ENCODE measurements at regions not wholly inside any gene's neighbourhood (a gene's known extent, or its start where the extent isn't known, plus 50 kb on each side); places are given as distances from the start of the nearest gene placed in this dataset.

DNA sequence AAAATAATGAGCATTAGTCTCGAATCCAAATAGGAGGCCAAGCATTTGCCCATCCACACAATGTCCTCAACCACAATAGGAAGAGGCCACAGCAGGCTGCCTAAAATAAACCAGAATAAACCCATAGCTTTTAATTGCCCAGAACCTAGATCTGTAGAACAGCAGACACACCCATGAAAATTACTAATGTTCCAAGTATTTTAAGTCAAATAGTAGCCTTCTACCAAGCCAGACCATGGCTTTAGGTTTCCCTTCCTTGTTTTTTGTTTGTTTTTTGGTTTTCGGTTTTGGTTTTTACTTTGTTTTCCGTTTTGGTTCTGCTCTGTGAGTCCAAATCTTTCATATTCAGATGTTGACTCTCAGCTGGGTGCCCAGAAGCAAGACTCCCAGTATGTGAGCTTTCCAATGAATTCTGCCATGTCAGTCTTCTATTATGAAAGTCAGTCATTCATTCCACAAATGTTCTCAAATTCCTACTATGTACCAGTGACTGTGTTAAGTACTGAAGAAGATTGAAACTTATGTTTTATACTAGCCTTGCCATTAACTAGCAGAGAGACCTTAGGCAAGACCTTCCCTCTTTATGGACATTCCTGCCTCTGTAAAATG, 57.8 kb upstream of the BOC start:
- POLR2A ChIA-PET = no interaction called here
- CTCF ChIA-PET = interaction anchor here (0.8 kb wide), 1 partner anchor 11 kb away, joined by 4 read pairs; no protein-coding TSS in a partner anchor
- TF ChIP-seq BHLHE40 (IDR thresholded peaks at IDR 0.05; ENCODE audit: borderline replicate concordance) = no peak
- no peak for DNase-seq (ENCODE audit: extremely low spot score)

GRCh38 chr3:113156816-113157333, 54.5 kb upstream of the BOC start:
- POLR2A ChIA-PET = no interaction called here
- CTCF ChIA-PET = no interaction called here
- no peak for DNase-seq (ENCODE audit: extremely low spot score)
- TF ChIP-seq L3MBTL2 (conservative IDR thresholded peaks at IDR 0.05) = no peak
- no peak for TF ChIP-seq FOXM1 (IDR thresholded peaks at IDR 0.05; ENCODE audit: borderline replicate concordance)
- no peak for TF ChIP-seq HDGF (IDR thresholded peaks at IDR 0.05; ENCODE audit: borderline replicate concordance)
- TF ChIP-seq NFRKB (IDR thresholded peaks at IDR 0.05) = no peak
- no peak for TF ChIP-seq SUZ12 (IDR thresholded peaks at IDR 0.05)
- TF ChIP-seq LEF1 (IDR thresholded peaks at IDR 0.05; ENCODE audit: borderline replicate concordance) = no peak
- no peak for TF ChIP-seq PKNOX1 (IDR thresholded peaks at IDR 0.05)
- no peak for TF ChIP-seq ELF4 (IDR thresholded peaks at IDR 0.05)
- no peak for TF ChIP-seq FOXK2 (IDR thresholded peaks at IDR 0.05)
- no peak for TF ChIP-seq FOXA1 (IDR thresholded peaks at IDR 0.05)
- no peak for TF ChIP-seq BHLHE40 (IDR thresholded peaks at IDR 0.05; ENCODE audit: borderline replicate concordance)
- no peak for TF ChIP-seq TARDBP (IDR thresholded peaks at IDR 0.05)
- no peak for TF ChIP-seq CTBP1 (IDR thresholded peaks at IDR 0.05; ENCODE audit: borderline replicate concordance)
- no peak for TF ChIP-seq SP1 (IDR thresholded peaks at IDR 0.05)

DNA sequence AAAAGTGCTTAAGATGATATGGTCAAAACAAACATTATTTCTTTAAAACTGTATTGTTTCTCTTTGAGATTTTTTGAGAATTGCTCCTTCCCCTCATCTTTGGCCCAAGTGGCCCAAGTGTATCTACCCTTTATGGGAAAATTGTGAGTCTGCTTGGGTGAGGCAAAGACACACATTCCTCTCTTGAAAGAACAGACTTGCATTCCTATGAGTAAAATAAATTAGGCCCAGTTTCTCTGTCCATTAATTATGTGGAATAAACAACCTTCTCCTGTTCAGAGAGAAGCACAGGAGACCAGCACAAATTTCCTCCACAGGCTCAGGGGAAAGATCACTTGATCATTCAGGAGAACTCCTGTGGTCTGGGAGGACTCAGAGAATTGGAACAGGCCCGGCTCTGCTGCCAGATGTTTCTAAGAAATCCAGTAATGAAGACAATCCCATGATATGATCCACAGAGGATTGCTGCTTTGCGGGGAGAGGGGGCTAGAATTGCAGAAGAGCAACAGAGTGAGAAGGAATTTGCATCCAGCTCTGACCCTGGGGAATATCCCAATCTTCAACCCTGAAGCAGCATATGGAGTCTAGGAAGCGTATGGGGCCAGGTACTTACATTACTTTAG, 53.8 kb upstream of the BOC start:
- CTCF ChIA-PET = no interaction called here
- no peak for TF ChIP-seq SP1 (IDR thresholded peaks at IDR 0.05)
- DNase-seq (ENCODE audit: extremely low spot score) = no peak
- POLR2A ChIA-PET = no interaction called here

DNA sequence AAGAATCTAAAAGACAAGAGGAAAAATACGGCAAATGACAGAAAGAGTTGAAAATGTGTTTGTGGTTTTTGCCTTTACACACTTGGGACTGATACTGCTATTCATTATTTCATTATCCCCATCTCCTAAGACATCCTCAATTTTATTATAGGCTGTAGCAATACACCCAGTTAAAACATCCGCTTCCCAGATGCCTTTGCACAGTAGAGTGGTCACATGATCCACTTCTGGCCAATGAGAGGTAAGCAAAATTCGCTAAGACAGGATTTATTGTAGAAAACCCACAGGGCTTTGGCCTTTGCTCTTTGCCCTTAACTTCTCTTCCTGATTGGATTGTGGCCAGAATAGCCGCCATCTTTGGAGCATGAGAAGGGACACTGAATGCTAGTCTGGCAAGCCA, 53.2 kb upstream of the BOC start:
- no peak for DNase-seq (ENCODE audit: extremely low spot score)
- POLR2A ChIA-PET = no interaction called here
- CTCF ChIA-PET = no interaction called here
- TF ChIP-seq HDGF (IDR thresholded peaks at IDR 0.05; ENCODE audit: borderline replicate concordance) (no peak), NFRKB (IDR thresholded peaks at IDR 0.05) (no peak)

Measured in HEK293T (cell line).